ENCODE measurements at regions not wholly inside any gene's neighbourhood (a gene's known extent, or its start where the extent isn't known, plus 50 kb on each side); places are given as distances from the start of the nearest gene placed in this dataset.

DNA sequence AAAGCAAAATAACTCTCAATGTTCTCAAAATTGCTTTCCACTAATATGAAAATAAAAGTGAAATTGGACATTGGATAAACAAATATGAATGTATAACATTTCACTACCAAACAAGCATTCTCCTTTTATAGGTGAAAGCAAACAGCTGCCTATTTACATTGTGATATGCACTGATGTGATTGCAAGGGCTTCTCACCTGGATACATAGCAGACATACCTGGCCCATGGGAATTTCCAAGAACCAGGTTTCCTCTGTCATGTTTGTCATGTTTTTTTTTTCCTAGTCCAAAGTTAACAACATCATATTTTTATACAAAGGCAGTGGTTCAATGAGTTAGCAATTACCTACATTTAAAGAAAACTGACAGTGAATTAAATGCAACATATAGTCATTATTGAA is 228.5 kb downstream of the ANKRD50 start:
- Mint-ChIP-seq H3K27me3 (ENCODE audit: low read depth) (no peaks in the 10 kb centered on the region), H3K9me3 (peaks cover 6% of the 10 kb centered on the region), H3K36me3 (ENCODE audit: low read depth) (no peaks in the 10 kb centered on the region), H3K27ac (ENCODE audit: unreplicated experiment) (no peak overlapping the region), H3K4me3 (no peak overlapping the region), H3K4me1 (peaks cover 10% of the 10 kb centered on the region)
- DNase-seq (ENCODE audit: low read depth, low spot score) = no peak
- TF ChIP-seq, protein P1, sequence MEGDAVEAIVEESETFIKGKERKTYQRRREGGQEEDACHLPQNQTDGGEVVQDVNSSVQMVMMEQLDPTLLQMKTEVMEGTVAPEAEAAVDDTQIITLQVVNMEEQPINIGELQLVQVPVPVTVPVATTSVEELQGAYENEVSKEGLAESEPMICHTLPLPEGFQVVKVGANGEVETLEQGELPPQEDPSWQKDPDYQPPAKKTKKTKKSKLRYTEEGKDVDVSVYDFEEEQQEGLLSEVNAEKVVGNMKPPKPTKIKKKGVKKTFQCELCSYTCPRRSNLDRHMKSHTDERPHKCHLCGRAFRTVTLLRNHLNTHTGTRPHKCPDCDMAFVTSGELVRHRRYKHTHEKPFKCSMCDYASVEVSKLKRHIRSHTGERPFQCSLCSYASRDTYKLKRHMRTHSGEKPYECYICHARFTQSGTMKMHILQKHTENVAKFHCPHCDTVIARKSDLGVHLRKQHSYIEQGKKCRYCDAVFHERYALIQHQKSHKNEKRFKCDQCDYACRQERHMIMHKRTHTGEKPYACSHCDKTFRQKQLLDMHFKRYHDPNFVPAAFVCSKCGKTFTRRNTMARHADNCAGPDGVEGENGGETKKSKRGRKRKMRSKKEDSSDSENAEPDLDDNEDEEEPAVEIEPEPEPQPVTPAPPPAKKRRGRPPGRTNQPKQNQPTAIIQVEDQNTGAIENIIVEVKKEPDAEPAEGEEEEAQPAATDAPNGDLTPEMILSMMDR (conservative IDR thresholded peaks at IDR 0.05) = no peak

- Mint-ChIP-seq H3K27ac (ENCODE audit: unreplicated experiment) (no peak overlapping the region), H3K27me3 (ENCODE audit: low read depth) (no peaks in the 10 kb centered on the region), H3K4me1 (peaks cover 10% of the 10 kb centered on the region), H3K9me3 (peaks cover 6% of the 10 kb centered on the region), H3K36me3 (ENCODE audit: low read depth) (no peaks in the 10 kb centered on the region), H3K4me3 (no peak overlapping the region)
- DNase-seq (ENCODE audit: low read depth, low spot score) = no peak
- TF ChIP-seq, protein P1 (conservative IDR thresholded peaks at IDR 0.05) = no peak
These were observed 227.6 kb downstream of the ANKRD50 start for GRCh38 chr4:124484940-124485339.

DNA sequence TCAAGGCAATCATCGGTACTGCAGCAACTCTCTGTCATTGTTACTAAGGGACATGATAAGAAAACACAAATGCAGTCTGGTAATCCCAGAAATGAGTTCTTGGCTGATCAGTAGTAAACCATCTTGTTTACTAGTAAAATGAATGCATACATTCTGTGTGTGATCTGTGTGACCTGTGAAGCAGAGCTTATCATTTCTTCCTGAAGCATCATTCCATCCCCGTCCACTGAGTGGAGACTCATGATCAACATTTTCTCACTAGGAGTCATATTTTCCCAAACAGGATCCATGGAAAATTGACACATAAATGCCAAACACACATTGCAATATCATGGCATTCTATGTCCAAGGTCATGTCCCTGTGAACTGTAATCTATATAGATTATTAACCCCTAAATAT is 226.1 kb downstream of the ANKRD50 start:
- Mint-ChIP-seq H3K9me3 (peaks cover 6% of the 10 kb centered on the region), H3K27me3 (ENCODE audit: low read depth) (no peaks in the 10 kb centered on the region), H3K27ac (ENCODE audit: unreplicated experiment) (no peak overlapping the region), H3K4me1 (peaks cover 10% of the 10 kb centered on the region), H3K4me3 (no peak overlapping the region), H3K36me3 (ENCODE audit: low read depth) (no peaks in the 10 kb centered on the region)
- TF ChIP-seq, protein P1 (conservative IDR thresholded peaks at IDR 0.05) = no peak
- no peak for DNase-seq (ENCODE audit: low read depth, low spot score)

- TF ChIP-seq, protein P1 (conservative IDR thresholded peaks at IDR 0.05) = no peak
- Mint-ChIP-seq H3K36me3 (ENCODE audit: low read depth) (no peaks in the 10 kb centered on the region), H3K9me3 (peaks cover 6% of the 10 kb centered on the region), H3K4me1 (peaks cover 9% of the 10 kb centered on the region), H3K27me3 (ENCODE audit: low read depth) (no peaks in the 10 kb centered on the region), H3K4me3 (no peak overlapping the region), H3K27ac (ENCODE audit: unreplicated experiment) (no peak overlapping the region)
- DNase-seq (ENCODE audit: low read depth, low spot score) = no peak
These were observed 224.9 kb downstream of the ANKRD50 start for GRCh38 chr4:124487651-124488050.

DNA sequence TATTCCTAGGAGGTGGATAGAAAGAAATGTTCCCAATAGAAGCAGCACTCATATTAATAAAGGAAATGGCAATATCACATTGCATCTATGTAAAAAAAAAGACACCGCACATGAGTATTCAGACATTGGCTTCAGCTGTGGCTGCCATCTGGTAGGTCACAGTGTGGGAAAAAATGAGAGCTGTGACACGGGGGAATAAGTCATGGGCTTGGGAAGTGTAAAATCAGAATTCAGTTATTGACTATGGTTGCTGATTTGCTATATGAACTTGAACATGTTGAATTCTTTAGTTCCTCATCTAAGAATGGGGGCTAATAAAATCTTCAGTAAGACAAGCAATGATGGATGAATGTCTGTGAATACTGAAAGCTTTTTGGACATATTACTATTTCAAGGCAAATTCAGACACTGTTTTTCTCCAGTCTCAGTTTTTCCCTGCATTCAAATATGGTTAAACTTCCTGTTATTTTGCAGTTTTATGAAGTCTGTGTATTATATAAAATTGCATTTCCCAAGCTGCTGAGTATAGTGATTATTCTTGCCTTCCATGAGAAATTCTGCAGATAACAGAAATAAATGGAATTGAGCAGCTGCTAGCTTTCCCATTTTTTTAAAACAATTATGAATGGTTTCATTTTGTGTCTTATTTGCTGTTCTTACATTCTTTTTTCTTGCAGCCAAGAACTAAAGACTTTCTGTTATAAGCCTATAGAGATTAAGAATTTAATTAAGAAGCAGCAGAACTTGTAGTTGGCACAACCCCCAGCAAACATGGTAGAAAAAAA is 221.0 kb downstream of the ANKRD50 start:
- TF ChIP-seq, protein P1 (conservative IDR thresholded peaks at IDR 0.05) = no peak
- DNase-seq (ENCODE audit: low read depth, low spot score) = no peak
- Mint-ChIP-seq H3K4me1 (no peaks in the 10 kb centered on the region), H3K4me3 (no peak overlapping the region), H3K9me3 (peaks cover under 1% of the 10 kb centered on the region), H3K36me3 (ENCODE audit: low read depth) (no peaks in the 10 kb centered on the region), H3K27ac (ENCODE audit: unreplicated experiment) (no peak overlapping the region), H3K27me3 (ENCODE audit: low read depth) (no peaks in the 10 kb centered on the region)
